Endothelial cell (in vitro differentiated cells): ENCODE measurements at regions not wholly inside any gene's neighbourhood (a gene's known extent, or its start where the extent isn't known, plus 50 kb on each side); places are given as distances from the start of the nearest gene placed in this dataset.

Experiments used
- DNase-seq: peaks from one replicate; pipeline ENCODE4 v3.0.0; 2021; ENCODE audit warnings: low spot score
- H3K27ac Mint-ChIP-seq: one replicate; pipeline ENCODE4 v1.8.0; 2021; ENCODE audit warnings: mixed read lengths, inconsistent platforms; ENCODE audit not compliant: unreplicated experiment
- H3K27me3 Mint-ChIP-seq: one replicate; pipeline ENCODE4 v1.8.0; 2021; ENCODE audit warnings: mild to moderate bottlenecking, moderate library complexity, mixed read lengths, inconsistent platforms; ENCODE audit not compliant: unreplicated experiment
- H3K36me3 Mint-ChIP-seq: one replicate; pipeline ENCODE4 v1.8.0; 2021; ENCODE audit warnings: mild to moderate bottlenecking, low read depth, mixed read lengths, inconsistent platforms; ENCODE audit not compliant: unreplicated experiment
- H3K4me1 Mint-ChIP-seq: one replicate; pipeline ENCODE4 v1.8.0; 2021; ENCODE audit warnings: mild to moderate bottlenecking, mixed read lengths, inconsistent platforms; ENCODE audit not compliant: unreplicated experiment
- H3K4me3 Mint-ChIP-seq: one replicate; pipeline ENCODE4 v1.8.0; 2021; ENCODE audit warnings: mild to moderate bottlenecking, mixed read lengths, inconsistent platforms; ENCODE audit not compliant: unreplicated experiment
- H3K9me3 Mint-ChIP-seq: one replicate; pipeline ENCODE4 v1.8.0; 2021; ENCODE audit warnings: mixed read lengths, inconsistent platforms; ENCODE audit not compliant: unreplicated experiment
- TF ChIP-seq, protein P1 (sequence below): fragments of 200-600 bp; sonication (generic); IDR thresholded peaks from one replicate; pipeline ENCODE4 v1.5.0; 2021; ENCODE audit warnings: antibody characterized with exemption; ENCODE audit not compliant: unreplicated experiment

GRCh38 chr2:100753444-100753843, 66.5 kb upstream of the NPAS2 start:
- no peaks in the 10 kb centered on the region for H3K27me3 Mint-ChIP-seq
- H3K27ac Mint-ChIP-seq, result no peak overlapping the region
- TF ChIP-seq, protein P1, sequence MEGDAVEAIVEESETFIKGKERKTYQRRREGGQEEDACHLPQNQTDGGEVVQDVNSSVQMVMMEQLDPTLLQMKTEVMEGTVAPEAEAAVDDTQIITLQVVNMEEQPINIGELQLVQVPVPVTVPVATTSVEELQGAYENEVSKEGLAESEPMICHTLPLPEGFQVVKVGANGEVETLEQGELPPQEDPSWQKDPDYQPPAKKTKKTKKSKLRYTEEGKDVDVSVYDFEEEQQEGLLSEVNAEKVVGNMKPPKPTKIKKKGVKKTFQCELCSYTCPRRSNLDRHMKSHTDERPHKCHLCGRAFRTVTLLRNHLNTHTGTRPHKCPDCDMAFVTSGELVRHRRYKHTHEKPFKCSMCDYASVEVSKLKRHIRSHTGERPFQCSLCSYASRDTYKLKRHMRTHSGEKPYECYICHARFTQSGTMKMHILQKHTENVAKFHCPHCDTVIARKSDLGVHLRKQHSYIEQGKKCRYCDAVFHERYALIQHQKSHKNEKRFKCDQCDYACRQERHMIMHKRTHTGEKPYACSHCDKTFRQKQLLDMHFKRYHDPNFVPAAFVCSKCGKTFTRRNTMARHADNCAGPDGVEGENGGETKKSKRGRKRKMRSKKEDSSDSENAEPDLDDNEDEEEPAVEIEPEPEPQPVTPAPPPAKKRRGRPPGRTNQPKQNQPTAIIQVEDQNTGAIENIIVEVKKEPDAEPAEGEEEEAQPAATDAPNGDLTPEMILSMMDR, result no peak
- H3K36me3 Mint-ChIP-seq, result no peaks in the 10 kb centered on the region
- H3K4me1 Mint-ChIP-seq, result no peaks in the 10 kb centered on the region
- no peak overlapping the region for H3K4me3 Mint-ChIP-seq
- H3K9me3 Mint-ChIP-seq, result no peaks in the 10 kb centered on the region
- DNase-seq, result no peak

GRCh38 chr2:100753881-100754280, 66.1 kb upstream of the NPAS2 start:
- TF ChIP-seq, protein P1, result no peak
- Mint-ChIP-seq H3K27ac (no peak overlapping the region), H3K27me3 (no peaks in the 10 kb centered on the region), H3K4me1 (no peaks in the 10 kb centered on the region), H3K9me3 (no peaks in the 10 kb centered on the region), H3K36me3 (no peaks in the 10 kb centered on the region), H3K4me3 (no peak overlapping the region)
- DNase-seq, result no peak

- no peaks in the 10 kb centered on the region for H3K4me1 Mint-ChIP-seq
- TF ChIP-seq, protein P1, result no peak
- no peaks in the 10 kb centered on the region for H3K36me3 Mint-ChIP-seq
- no peaks in the 10 kb centered on the region for H3K27me3 Mint-ChIP-seq
- H3K9me3 Mint-ChIP-seq, result no peaks in the 10 kb centered on the region
- DNase-seq, result no peak
- no peak overlapping the region for H3K4me3 Mint-ChIP-seq
- H3K27ac Mint-ChIP-seq, result no peak overlapping the region
Observed at GRCh38 chr2:100754951-100755350, 65.0 kb upstream of the NPAS2 start.

- no peaks in the 10 kb centered on the region for H3K36me3 Mint-ChIP-seq
- no peaks in the 10 kb centered on the region for H3K27me3 Mint-ChIP-seq
- no peaks in the 10 kb centered on the region for H3K4me1 Mint-ChIP-seq
- no peaks in the 10 kb centered on the region for H3K9me3 Mint-ChIP-seq
- no peak overlapping the region for H3K4me3 Mint-ChIP-seq
- no peak overlapping the region for H3K27ac Mint-ChIP-seq
- TF ChIP-seq, protein P1, result no peak
- DNase-seq, result no peak
Observed at GRCh38 chr2:100755441-100755840, 64.5 kb upstream of the NPAS2 start.

GRCh38 chr2:100756704-100757103, 63.2 kb upstream of the NPAS2 start:
- H3K27me3 Mint-ChIP-seq, result no peaks in the 10 kb centered on the region
- no peaks in the 10 kb centered on the region for H3K36me3 Mint-ChIP-seq
- no peak overlapping the region for H3K4me3 Mint-ChIP-seq
- TF ChIP-seq, protein P1, result no peak
- H3K4me1 Mint-ChIP-seq, result no peaks in the 10 kb centered on the region
- DNase-seq, result no peak
- H3K9me3 Mint-ChIP-seq, result no peaks in the 10 kb centered on the region
- H3K27ac Mint-ChIP-seq, result no peak overlapping the region
